DMS79 (cell line): ENCODE measurements at regions not wholly inside any gene's neighbourhood (a gene's known extent, or its start where the extent isn't known, plus 50 kb on each side); places are given as distances from the start of the nearest gene placed in this dataset.
"Not testable (repeated sequence)": the region's sequence is repeated elsewhere in the genome, so short reads cannot be mapped to it uniquely, and the experiment has no call there.

ENCODE experiments used
- DNase-seq: peaks from one replicate; lab custom pipeline; 2025; lab: John Stamatoyannopoulos, UW

DNA sequence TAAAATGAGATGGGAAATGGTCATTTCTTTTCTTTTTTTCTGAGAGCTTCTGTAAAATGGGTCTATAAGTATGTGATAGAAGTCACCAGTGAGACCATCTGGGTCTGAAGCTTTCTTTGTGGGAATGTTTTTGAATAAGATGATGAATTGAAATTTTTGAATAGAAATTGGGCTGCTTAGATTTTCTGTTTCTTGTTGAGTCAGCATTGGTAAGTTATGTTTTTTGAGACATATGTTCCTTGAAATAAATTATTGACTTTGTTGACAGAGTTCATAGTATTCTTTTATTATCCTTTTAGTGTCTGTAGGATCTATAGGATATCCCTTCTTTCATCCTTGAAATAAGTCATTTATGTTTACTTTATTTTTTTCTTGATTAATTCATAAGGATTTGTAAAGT lies 208.1 kb downstream of the OPA1 start:
- no peak for DNase-seq

DNA sequence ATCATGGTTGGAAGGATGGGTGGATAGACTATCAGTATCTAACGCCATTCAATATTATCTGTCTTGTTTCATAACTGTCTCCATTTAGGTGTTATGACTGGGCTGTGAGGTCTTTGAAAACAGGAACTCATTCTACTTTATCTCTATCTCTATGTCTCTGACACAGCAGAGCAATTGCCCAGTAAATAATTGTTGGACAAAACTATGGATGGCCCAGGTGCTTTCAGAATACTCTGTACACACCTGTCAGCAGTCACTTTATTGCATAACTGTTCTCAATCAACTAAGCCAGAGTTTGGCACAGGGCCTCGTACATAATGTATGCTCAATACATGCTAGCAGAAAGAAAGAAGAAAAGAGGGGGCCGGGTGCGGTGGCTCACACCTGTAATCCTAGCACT lies 210.3 kb downstream of the OPA1 start:
- DNase-seq: no peak

DNA sequence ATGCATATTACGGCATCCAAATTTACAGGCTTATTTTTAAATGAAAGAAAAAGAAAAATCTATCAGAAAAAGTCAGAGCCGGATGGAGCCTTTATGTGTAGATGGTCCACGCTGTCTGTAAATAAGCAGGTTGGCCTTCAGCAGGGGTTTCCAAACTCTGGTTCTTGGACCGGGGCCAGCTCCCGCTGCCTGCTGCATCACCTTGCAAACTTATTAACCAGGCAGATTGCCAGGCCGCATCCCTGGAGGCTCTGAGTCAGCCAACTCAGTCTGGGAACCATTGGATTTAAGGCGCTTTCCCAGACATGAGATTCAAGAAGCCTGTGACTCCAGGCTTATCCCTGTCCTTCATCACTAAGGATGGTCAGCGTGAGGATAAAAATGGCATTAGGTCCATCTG lies 212.4 kb downstream of the OPA1 start:
- DNase-seq: peak; percentile 91

DNA sequence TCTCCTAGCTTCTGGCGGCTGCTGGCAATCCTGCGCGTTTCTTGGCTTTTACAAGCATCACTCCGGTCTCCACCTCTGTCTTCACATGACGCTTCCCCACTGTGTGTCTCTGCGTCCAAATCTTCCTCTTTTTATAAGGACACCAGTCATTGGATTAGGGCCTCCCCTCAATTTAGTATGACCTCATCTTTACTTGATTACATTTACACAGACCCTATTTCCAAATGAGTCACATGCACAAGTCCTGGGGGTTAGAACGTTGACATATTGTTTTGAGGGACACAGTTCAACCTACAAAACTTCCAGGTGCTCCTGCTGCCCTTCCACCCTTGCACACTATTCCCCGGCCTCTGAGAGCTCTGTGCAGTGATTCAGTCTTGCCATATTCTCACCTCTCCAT lies 215.3 kb downstream of the OPA1 start:
- no peak for DNase-seq

DNA sequence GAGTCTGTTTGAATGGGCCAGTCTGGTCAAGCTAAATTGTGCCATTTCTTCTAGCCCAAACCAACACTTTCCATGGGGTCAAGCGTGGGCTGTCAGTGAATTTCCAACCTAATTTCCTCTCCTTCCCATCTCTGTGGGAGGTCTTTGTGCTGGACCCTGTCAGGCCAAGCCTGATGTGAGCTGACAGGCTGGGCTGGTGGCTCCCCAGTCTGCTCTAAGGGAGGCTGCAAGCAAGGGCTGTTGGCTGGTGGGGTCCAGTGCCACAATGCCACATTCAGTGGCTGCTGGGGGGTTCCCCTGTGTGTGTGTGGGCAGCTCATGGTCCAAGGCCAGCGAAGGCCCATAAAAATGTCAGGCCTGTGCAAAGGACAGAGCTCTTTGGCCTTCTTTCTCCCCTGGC lies 216.1 kb downstream of the OPA1 start:
- DNase-seq: no peak

DNA sequence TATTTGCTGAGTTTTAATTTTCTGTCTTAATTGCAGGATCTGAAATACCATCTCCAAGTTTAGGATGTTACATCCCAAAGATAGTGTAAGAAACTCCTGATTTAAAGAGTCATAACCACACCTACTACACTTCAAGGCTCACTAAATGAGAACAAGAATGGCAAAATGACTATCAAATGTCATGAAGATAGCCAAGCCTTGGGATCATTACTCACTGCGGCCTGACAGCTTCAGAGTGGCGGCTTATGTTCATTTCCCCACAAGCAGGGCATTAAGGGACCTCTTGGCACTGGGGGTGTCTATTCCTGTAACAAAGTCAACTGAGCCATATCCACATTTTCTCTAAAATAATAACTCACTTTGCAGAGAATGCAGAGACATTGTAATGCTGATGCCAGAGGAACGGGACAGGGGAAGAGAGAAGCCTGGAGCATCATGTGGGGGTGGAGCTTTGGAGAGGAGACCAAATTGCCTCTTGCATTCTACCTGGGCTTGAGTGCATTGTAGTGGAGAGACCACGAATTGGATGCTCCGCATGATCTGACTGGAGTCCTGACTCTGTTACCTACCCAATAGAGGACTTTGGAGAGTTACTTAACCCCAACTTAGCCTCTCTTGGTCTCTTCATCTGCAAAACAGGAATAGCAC lies 219.2 kb downstream of the OPA1 start:
- no peak for DNase-seq

DNA sequence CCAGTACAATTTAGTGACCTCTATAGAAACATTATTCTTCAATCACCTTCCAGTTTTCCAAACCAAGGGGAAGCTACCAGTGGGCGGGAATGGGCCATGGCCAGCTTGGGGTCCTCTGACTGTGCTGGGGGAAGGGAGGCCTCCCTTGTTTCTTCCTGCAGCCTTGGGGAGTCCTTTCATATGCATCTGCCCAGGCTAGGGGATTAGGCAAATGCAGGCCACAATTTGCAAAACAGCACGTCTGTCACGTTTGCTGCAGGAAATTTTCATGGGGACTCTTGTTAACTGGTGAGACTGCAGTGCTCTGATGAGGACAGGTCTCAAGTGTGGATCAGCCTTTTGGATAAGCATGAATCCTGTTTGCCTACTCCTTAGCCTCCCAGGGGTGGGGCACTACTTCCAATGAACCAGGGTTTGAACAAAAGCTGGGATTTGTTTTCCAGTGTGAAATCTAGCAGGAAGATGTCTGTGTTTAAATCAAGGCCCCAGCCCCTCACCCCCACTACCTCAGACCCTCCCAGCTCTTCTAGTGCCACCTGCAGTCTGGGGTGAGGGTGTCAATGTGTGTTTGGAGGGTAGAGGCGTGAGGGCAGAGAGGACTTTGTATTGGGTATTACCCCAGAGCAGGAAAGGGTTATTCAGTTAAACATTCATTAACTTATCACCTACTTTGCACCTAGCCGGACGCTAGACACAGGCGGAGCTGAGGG lies 219.9 kb downstream of the OPA1 start:
- DNase-seq: no peak

DNA sequence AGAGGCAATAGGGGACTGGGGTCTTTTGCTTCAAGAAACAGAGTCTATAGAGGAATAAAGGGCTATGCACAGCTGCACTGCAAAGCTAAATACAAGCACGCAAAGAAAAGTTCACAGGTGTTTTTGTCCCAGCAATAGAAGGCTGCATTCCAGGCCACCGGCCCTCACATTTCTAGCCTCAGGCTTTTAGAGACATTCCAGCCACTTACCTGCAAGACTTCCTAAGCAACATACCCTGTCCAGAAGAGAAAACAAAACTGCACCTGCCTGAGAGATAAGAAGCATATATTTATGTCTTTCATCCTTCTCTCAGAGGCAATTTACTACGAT lies 220.5 kb downstream of the OPA1 start:
- no peak for DNase-seq

DNA sequence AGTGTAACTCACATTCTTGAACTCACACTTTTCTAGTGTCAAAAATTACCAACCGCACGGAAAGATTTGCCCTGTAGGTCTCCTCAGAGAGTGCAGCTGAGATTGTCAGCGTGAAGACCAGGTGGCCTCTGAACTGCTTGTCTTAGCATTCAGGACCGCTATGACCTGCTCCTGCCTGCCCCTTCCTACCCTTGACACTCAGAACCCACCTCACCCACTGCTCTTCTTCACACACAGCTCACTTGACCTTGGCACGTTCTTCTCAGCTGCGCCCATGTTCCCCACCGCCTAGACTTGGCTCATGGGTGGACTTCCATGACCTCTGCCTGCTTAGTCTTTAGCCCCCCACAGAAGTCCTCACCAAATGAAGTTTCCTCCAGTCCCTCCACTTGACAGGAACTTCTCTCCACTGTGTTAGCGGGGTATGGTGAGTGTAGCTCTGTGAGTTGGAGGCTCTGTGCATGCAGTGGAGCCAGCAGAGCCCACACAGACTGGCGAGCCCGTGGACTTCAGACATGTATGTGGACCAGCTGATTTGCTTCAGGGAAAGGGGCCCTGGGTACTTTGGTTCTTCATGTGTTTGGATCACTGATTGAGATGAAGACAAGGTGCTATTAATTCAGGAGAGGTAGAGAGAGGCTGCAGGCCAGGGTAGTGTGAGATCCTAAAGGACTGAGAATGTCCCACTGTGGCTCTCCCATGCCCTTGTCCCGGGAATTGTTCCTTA lies 221.3 kb downstream of the OPA1 start:
- DNase-seq: no peak

DNA sequence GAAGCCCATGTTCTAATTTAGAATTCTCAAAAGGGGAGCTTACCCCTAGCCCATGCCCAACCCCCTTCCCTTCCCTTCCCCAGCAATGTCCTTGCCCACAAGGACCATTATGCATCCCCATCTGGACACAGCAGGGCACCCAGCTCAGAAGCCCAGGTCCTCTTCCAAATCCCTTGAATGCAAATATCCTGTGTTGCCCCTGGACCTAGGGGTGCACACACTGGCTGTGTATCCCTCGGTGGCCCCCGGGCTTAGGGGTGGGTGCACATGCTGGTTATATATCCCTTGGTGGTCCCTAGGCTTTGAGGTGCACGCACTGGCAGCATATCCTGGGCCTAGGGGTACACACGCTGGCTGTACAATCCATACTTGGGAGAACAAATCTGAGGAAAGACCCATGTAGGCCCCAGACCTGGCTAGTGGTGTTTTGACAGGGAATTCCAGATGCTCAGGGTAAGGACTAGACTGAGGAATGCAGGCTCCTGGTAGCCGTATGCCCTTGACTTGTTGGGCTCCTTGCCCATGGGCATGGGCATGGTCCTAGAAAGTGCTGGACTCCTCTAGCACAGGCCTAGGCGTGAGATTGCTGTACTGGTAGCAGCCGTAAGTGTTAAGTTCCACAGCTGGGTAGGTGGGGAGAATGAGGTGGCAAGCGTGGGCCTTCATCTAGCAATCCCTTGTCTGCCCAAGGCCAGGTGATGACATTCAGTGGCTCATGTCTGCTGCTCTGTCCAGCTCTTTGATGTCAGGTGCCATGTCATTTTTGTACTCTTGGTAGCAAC lies 222.4 kb downstream of the OPA1 start:
- DNase-seq: no peak

DNA sequence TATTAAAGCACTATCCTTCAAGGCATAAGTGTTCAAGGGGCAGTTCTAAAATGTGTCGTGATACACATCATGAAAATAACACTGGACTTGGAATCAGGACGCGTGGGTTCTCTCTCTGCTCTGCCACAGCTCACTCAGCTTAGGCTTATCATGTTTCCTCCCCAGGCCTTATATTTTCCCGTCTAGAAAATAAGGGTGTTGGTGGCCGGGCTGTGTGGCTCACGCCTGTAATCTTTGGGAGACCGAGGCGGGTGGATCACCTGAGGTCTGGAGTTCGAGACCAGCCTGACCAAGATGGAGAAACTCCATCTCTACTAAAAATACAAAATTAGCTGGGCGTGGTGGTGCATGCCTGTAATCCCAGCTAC lies 223.0 kb downstream of the OPA1 start:
- no peak for DNase-seq

DNA sequence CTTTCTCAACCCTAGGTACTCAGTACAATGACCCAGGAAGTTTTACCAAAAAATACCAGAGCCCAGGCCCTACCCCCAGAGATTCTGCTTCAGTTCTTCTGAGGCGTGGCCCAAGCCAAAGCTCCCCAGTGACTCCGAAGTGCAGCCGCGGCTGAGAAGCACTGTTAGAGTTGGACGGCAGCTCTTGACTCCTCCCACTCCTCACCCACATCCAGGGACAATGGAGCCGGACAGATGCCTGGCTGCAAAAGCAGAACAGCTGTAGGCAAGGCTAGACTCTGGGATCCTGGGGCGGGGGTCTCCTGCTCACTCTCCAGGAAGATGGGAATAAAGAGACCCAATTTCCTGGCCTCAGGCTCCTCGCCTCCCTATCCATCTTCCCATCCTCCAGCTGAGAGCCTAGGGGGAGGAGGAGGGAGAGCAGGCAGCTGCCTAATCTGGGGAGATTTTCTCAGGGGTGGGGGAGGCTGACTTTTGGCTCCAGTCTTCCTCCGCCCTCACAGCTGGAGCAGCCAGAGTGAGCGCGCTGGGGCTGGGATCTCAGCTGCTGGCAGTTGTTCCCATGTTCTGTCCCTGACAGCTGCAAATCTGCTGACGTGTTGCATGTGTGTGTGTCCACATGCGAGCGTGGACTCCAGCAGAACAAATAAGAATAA lies 223.8 kb downstream of the OPA1 start:
- DNase-seq: peak; percentile 92

DNA sequence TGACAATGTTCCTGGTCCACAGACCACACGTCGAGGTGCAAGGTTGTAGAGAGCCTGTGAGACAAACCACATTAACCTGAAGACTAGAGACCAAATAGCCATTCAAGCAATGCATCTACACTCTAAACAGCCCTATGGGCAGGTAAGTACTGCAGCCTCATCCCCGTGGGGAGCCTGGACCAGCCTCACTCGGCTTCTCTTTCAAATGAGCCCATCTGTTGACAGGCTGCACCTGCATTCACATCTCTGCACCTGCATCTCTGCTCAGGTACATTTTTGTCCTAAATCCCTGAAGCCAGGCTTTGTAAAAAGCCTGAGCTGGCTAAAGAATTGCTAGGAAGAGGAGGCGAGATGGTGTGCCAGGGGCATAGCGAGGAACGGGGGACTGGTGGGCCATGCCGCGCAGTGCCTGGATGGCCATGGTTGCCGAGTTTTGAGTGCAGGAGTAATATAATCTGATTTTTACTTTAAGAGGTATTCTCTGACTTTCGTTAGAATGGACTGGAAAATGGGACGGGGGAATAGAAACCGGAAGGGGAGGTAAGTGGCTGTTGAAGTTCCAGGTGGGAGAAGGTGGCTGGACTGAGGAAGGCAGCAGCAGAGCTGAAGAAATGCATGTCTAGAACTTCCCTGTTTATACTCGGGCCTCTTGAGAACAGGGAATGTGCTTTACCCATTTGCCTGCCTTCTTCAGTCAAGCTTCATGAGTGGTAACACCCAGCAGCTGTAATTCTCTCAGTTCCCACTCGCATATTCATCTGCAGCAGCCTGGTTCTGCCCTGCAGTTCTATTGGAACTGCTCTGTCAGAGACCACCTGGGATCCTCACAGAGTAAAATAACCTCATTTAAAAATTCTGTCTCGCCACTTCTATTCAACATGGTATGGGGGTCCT lies 226.4 kb downstream of the OPA1 start:
- DNase-seq: no peak

DNA sequence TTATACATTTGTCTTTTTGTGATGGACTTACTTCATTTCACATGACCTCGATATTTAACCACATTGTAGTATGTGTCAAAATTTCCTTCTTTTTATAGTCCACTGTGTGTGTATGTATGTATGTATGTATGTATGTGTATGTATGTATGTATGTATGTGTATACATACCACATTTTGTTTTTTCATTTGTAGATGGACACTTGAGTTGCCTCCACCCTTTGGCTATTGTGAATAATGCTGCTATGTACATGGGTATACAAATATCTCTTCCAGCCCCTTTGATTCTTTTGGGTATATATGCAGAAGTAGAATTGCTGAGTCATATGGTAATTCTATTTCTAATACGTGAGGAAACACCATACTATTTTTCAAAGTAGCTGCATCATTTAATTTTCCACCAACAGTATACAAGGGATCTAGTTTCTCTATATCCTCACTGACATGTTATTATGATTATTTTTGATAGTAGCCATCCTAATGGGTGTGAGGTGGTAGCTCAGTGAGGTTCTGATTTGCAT lies 228.2 kb downstream of the OPA1 start:
- DNase-seq: no peak

DNA sequence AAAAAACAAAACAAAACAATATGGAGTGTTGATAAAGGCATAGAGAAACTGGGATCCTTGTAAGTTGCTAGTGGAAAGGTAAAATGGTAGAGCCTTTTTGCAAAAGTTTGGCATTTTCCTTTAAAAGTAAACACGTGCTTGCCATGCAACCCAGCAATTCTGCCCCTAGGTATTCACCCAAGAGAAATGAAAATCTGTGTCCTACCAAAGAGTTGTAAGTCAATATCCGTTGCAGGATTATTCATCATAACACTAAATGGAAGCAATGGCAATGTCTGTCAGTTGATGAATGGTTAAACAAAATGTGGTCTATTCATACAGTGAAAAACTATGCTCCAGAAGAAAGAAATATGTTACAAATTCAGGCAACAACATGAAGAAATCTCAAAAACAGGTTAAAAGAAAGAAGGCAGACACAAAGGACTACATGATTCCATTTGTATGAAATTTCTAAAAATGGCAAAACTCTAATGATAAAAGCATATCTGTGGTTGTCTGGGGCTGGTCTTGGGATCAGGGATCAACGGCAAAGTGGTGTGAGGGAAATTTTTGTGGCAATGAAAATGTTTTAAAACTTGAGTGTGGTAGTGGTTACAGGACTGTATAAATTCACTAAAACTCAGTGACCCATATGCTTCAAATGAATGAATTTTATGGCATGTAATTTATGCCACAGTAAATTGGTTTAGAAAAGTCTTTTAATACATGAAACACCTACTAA lies 229.6 kb downstream of the OPA1 start:
- DNase-seq: no peak

DNA sequence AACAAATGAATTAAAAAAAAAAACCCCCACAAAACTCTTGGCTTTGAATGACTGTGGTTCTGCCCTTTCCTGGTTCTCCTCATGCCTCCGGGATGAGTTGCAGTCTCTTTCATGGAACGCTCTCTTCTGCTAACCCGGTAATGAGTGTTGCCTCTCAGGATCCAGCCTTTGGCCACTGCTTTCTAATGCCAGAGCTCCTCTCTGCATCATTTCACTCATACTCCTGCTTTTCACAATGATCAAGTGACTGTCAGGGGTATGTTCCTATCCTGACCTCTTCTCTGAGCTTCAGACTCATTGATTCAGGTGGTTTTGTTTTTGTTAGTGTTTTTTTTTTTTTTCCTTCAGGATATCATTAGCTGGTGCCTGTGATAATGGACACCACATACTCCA lies 230.2 kb downstream of the OPA1 start:
- not testable (repeated sequence) for DNase-seq

DNA sequence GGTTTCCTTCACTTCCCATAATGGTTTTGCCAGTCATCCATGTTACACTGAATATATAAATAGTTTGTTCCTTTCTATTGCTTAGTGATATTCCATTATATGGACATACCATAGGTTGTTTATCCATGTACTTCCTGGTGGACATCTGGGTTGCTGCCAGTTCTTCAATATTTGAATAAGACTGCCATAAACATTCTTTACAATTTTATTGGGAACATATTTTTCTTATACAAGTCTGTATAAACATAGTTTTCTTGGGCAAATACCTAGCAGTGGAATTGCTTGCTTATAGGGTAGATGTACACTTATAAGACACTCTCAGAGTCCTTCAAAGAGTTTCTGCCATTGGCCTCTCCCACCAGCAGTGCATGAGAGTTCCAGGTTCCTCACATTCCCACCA lies 231.4 kb downstream of the OPA1 start:
- DNase-seq: no peak

DNA sequence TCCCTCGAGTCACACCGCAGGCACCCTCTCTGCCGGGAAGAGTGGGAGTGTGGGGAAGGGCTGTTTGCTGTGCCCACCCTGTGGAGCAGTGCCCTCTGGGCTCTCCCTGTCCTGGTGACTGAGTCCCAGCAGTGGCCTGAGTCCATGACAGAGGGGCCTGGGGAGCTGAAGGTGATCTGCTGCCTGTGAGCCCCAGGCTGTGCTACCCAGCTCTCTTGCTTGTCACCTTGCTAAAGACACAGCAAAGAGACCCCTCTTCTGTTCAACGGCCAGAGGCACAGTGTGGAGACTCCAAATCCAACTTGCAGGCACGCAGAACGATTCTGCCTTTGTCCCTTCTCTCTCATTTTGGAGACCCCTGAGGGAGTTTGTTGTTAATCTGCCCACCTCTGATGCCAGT lies 232.6 kb downstream of the OPA1 start:
- DNase-seq: no peak

DNA sequence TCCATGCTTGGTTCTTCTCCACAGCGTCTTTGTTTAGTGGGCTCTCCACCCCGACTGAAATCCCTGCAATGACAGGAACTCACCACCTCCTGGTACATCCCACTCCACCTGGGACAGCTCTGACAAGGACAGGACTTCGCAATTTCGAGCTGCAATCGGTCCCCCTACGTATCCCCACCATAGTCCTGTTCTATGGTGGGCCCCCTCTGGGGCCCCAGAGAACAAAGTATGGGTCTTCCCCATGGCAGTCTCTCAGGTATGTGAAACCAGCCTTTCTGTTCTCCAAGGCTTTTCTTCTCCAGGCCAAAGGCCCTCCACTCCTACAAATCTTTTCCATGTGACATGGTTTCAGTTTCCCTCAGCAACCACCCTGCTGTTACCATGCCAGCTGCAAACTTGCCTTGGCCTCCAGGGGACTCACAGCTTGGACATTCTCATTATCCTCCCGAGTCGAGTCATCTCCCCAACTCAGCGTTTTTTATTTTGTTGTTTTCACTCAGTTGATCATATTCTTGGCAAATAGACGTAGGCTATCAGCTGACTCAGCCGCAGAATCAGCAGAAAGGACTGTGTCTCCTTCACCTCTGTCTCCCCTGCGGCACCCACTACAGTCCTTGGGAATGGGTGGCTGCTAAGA lies 233.3 kb downstream of the OPA1 start:
- peak; percentile 50 for DNase-seq
